ENCODE measurements at regions not wholly inside any gene's neighbourhood (a gene's known extent, or its start where the extent isn't known, plus 50 kb on each side); places are given as distances from the start of the nearest gene placed in this dataset.

DNA sequence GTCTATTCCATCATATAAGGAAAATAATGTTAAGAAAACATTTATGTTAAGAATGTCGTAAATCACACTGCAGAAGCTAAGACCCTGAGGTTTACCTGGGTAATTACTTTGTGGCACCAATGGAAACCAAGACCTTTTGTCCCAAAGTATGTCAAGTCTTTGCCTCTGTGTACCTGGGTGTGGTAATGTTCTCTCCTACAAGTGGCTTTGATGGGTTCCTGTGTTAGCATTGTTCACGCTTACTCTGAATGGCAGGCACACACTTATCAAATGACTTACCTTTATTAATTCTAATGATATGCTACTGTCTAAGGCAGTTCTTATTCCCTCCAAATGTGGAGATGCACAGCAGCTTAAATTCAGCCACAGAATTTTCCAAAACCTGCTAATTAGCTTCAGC, 206.1 kb downstream of the KCTD12 start:
- no peak overlapping the region for H3K4me3 ChIP-seq
- no peak overlapping the region for H2AFZ ChIP-seq
- no peaks in the 10 kb centered on the region for H3K36me3 ChIP-seq (ENCODE audit: low read depth)
- no peaks in the 10 kb centered on the region for H3K9me3 ChIP-seq (ENCODE audit: insufficient read depth, low read depth)
- POLR2A ChIA-PET (ENCODE audit: unreplicated experiment) = no interaction called here
- H4K20me1 ChIP-seq (ENCODE audit: insufficient read depth) = no peaks in the 10 kb centered on the region
- DNase-seq = no peak
- intact Hi-C loops (cut with micrococcal nuclease; ENCODE audit: unreplicated experiment) = no loop called here
- no peak for TF ChIP-seq CTCF (conservative IDR thresholded peaks at IDR 0.05)
- no peak overlapping the region for H3K27ac ChIP-seq
- CTCF ChIA-PET = no interaction called here
- no peaks in the 10 kb centered on the region for H3K27me3 ChIP-seq (ENCODE audit: insufficient read depth, low read depth)
- no peaks in the 10 kb centered on the region for H3K79me2 ChIP-seq (ENCODE audit: low read depth)
- H3F3A ChIP-seq (ENCODE audit: insufficient read depth, low read depth) = no peaks in the 10 kb centered on the region
- no peaks in the 10 kb centered on the region for H3K4me1 ChIP-seq (replicated peaks; ENCODE audit: insufficient read depth)
- no TSS peak for BruUV-seq (replicated peaks)
- H3K4me2 ChIP-seq = no peak overlapping the region
- H3K9me2 ChIP-seq (ENCODE audit: insufficient read depth) = no peaks in the 10 kb centered on the region

- no peaks in the 10 kb centered on the region for H3K9me3 ChIP-seq (ENCODE audit: insufficient read depth, low read depth)
- H3K79me2 ChIP-seq (ENCODE audit: low read depth) = no peaks in the 10 kb centered on the region
- H3K27ac ChIP-seq = no peak overlapping the region
- intact Hi-C loops (cut with micrococcal nuclease; ENCODE audit: unreplicated experiment) = no loop called here
- CTCF ChIA-PET = no interaction called here
- BruUV-seq (replicated peaks) = no TSS peak
- H3K27me3 ChIP-seq (ENCODE audit: insufficient read depth, low read depth) = no peaks in the 10 kb centered on the region
- H3K4me3 ChIP-seq = no peak overlapping the region
- POLR2A ChIA-PET (ENCODE audit: unreplicated experiment) = no interaction called here
- no peak for DNase-seq
- H3K9me2 ChIP-seq (ENCODE audit: insufficient read depth) = no peaks in the 10 kb centered on the region
- H3K36me3 ChIP-seq (ENCODE audit: low read depth) = no peaks in the 10 kb centered on the region
- no peak for TF ChIP-seq EZH2 (IDR thresholded peaks at IDR 0.05; ENCODE audit: low read depth)
- TF ChIP-seq CTCF (conservative IDR thresholded peaks at IDR 0.05) = no peak
- H4K20me1 ChIP-seq (ENCODE audit: insufficient read depth) = no peaks in the 10 kb centered on the region
- no peaks in the 10 kb centered on the region for H3K4me1 ChIP-seq (replicated peaks; ENCODE audit: insufficient read depth)
- no peak overlapping the region for H3K4me2 ChIP-seq
- no peak overlapping the region for H2AFZ ChIP-seq
- H3F3A ChIP-seq (ENCODE audit: insufficient read depth, low read depth) = no peaks in the 10 kb centered on the region
Observed at GRCh38 chr13:76677043-76677442, 209.2 kb downstream of the KCTD12 start.

- no peaks in the 10 kb centered on the region for H3K36me3 ChIP-seq (ENCODE audit: low read depth)
- no peak for DNase-seq
- no peaks in the 10 kb centered on the region for H3K9me3 ChIP-seq (ENCODE audit: insufficient read depth, low read depth)
- H3K4me3 ChIP-seq = no peak overlapping the region
- H2AFZ ChIP-seq = no peak overlapping the region
- BruUV-seq (replicated peaks) = no TSS peak
- POLR2A ChIA-PET (ENCODE audit: unreplicated experiment) = no interaction called here
- H3K27me3 ChIP-seq (ENCODE audit: insufficient read depth, low read depth) = no peaks in the 10 kb centered on the region
- H3K27ac ChIP-seq = no peak overlapping the region
- no peaks in the 10 kb centered on the region for H3K79me2 ChIP-seq (ENCODE audit: low read depth)
- CTCF ChIA-PET = no interaction called here
- H3K4me1 ChIP-seq (replicated peaks; ENCODE audit: insufficient read depth) = no peaks in the 10 kb centered on the region
- no peak for TF ChIP-seq EZH2 (IDR thresholded peaks at IDR 0.05; ENCODE audit: low read depth)
- no peak for TF ChIP-seq CTCF (conservative IDR thresholded peaks at IDR 0.05)
- H4K20me1 ChIP-seq (ENCODE audit: insufficient read depth) = no peaks in the 10 kb centered on the region
- no peak overlapping the region for H3K4me2 ChIP-seq
- H3K9me2 ChIP-seq (ENCODE audit: insufficient read depth) = no peaks in the 10 kb centered on the region
- H3F3A ChIP-seq (ENCODE audit: insufficient read depth, low read depth) = no peaks in the 10 kb centered on the region
- intact Hi-C loops (cut with micrococcal nuclease; ENCODE audit: unreplicated experiment) = no loop called here
Observed at GRCh38 chr13:76672420-76672819, 213.8 kb downstream of the KCTD12 start.
